ENCODE measurements at regions not wholly inside any gene's neighbourhood (a gene's known extent, or its start where the extent isn't known, plus 50 kb on each side); places are given as distances from the start of the nearest gene placed in this dataset.
"Not testable (repeated sequence)": the region's sequence is repeated elsewhere in the genome, so short reads cannot be mapped to it uniquely, and the experiment has no call there.

- DNase-seq = no peak
These were observed 50.0 kb downstream of the SOD2 start for GRCh38 chr6:159642995-159643394.

GRCh38 chr6:159642481-159642880, 50.6 kb downstream of the SOD2 start:
- no peak for DNase-seq

- no peak for DNase-seq
These were observed 52.1 kb downstream of the SOD2 start for GRCh38 chr6:159640722-159641482.

GRCh38 chr6:159640322-159640721, 52.7 kb downstream of the SOD2 start:
- DNase-seq = no peak

GRCh38 chr6:159639721-159640120, 53.3 kb downstream of the SOD2 start:
- DNase-seq = no peak

GRCh38 chr6:159633196-159633595, 59.8 kb downstream of the SOD2 start:
- DNase-seq = peak; percentile 14

- no peak for DNase-seq
These were observed 61.2 kb downstream of the SOD2 start for GRCh38 chr6:159631886-159632285.

- DNase-seq = no peak
These were observed 65.1 kb downstream of the SOD2 start for GRCh38 chr6:159627939-159628338.

- not testable (repeated sequence) for DNase-seq
These were observed 66.5 kb downstream of the SOD2 start for GRCh38 chr6:159626506-159626905.

- no peak for DNase-seq
These were observed 69.9 kb downstream of the SOD2 start for GRCh38 chr6:159623156-159623555.

GRCh38 chr6:159620947-159621346, 72.1 kb downstream of the SOD2 start:
- no peak for DNase-seq

GRCh38 chr6:159617444-159617843, 75.6 kb downstream of the SOD2 start:
- DNase-seq = no peak

- no peak for DNase-seq
These were observed 76.6 kb downstream of the SOD2 start for GRCh38 chr6:159616456-159616855.

- DNase-seq = no peak
These were observed 77.1 kb downstream of the SOD2 start for GRCh38 chr6:159615918-159616317.

- DNase-seq = no peak
These were observed 82.2 kb downstream of the SOD2 start for GRCh38 chr6:159610881-159611280.

- no peak for DNase-seq
These were observed 83.3 kb downstream of the SOD2 start for GRCh38 chr6:159609652-159610178.

- DNase-seq = peak; percentile 31
These were observed 83.9 kb downstream of the SOD2 start for GRCh38 chr6:159608961-159609651.

- DNase-seq = peak; percentile 24
These were observed 86.3 kb downstream of the SOD2 start for GRCh38 chr6:159606786-159607185.

- no peak for DNase-seq
These were observed 88.5 kb downstream of the SOD2 start for GRCh38 chr6:159604443-159604956.

GRCh38 chr6:159602431-159603041, 90.5 kb downstream of the SOD2 start:
- no peak for DNase-seq

GRCh38 chr6:159601211-159601610, 91.8 kb downstream of the SOD2 start:
- DNase-seq = no peak

GRCh38 chr6:159595173-159595572, 97.9 kb downstream of the SOD2 start:
- peak; percentile 61 for DNase-seq

GRCh38 chr6:159594750-159595117, 98.3 kb downstream of the SOD2 start:
- peak; percentile 88 for DNase-seq

All from HCEC 1CT (cell line).